GM06990 (cell line): ENCODE measurements at regions not wholly inside any gene's neighbourhood (a gene's known extent, or its start where the extent isn't known, plus 50 kb on each side); places are given as distances from the start of the nearest gene placed in this dataset.

Experiments
- DNase-seq: peaks from one replicate; pipeline ENCODE4 v3.0.0-alpha.2; 2011; ENCODE audit not compliant: insufficient read length; ENCODE audit errors: extremely low read depth
- H3K27me3 ChIP-seq: replicated peaks from 2 replicates; pipeline ENCODE4 v1.6.0; 2011; ENCODE audit warnings: low read length; ENCODE audit not compliant: control insufficient read depth, insufficient read depth
- H3K36me3 ChIP-seq: 2 replicates; pipeline ENCODE4 v1.5.1; 2011; ENCODE audit warnings: low read length; ENCODE audit not compliant: control insufficient read depth, insufficient read depth
- H3K4me3 ChIP-seq: replicated peaks from 2 replicates; pipeline ENCODE4 v1.5.1; 2011; ENCODE audit warnings: low read depth, mild to moderate bottlenecking, control low read depth, low read length
- TF ChIP-seq, protein P1 (sequence below): IDR thresholded peaks from 2 replicates; pipeline ENCODE4 v1.5.1; 2011; ENCODE audit warnings: low read length, control low read depth, mild to moderate bottlenecking, inconsistent platforms; ENCODE audit not compliant: insufficient read depth, poor library complexity, severe bottlenecking

GRCh38 chr5:125829349-125829748 is 593.9 kb upstream of the GRAMD2B start:
- H3K4me3 ChIP-seq, result no peak overlapping the region
- TF ChIP-seq, protein P1, sequence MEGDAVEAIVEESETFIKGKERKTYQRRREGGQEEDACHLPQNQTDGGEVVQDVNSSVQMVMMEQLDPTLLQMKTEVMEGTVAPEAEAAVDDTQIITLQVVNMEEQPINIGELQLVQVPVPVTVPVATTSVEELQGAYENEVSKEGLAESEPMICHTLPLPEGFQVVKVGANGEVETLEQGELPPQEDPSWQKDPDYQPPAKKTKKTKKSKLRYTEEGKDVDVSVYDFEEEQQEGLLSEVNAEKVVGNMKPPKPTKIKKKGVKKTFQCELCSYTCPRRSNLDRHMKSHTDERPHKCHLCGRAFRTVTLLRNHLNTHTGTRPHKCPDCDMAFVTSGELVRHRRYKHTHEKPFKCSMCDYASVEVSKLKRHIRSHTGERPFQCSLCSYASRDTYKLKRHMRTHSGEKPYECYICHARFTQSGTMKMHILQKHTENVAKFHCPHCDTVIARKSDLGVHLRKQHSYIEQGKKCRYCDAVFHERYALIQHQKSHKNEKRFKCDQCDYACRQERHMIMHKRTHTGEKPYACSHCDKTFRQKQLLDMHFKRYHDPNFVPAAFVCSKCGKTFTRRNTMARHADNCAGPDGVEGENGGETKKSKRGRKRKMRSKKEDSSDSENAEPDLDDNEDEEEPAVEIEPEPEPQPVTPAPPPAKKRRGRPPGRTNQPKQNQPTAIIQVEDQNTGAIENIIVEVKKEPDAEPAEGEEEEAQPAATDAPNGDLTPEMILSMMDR, result no peak
- DNase-seq, result no peak
- H3K27me3 ChIP-seq, result no peaks in the 10 kb centered on the region
- no peaks in the 10 kb centered on the region for H3K36me3 ChIP-seq

- Histone ChIP-seq H3K36me3 (no peaks in the 10 kb centered on the region), H3K4me3 (no peak overlapping the region), H3K27me3 (no peaks in the 10 kb centered on the region)
- no peak for DNase-seq
- TF ChIP-seq, protein P1, result no peak
Observed at GRCh38 chr5:125833398-125833797, 589.8 kb upstream of the GRAMD2B start.

DNA sequence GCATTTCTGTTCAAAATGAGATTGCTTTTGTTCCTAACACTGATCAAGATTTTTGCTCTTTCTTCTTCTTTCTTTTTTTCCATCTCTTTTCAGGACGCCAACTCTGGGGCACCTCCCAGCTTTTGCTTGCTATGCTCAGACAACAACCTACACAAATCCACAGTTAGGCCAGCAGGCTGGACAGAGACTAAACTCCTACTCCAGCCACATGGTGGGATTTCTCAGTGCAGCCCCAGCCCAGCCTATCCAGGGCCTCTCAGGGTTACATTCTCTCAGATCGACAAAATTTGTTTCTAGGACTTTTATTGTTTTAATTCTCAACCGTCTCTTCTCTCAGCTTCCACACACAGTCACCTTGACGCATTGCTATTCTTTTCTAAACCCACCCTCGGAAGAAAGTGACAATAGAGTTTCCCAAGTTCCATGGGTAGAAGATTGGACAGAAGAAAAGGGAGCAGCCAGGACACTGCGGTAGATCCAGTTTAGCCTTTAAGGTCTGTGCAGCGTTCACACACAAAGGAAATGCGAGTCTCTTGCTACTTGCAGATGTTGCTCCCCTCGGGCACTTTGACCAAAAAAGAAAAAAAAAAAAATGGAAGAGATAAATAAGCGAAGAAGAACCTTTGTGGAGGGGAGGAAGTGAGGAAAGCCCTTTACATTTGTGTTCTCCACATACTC is 588.6 kb upstream of the GRAMD2B start:
- no peaks in the 10 kb centered on the region for H3K27me3 ChIP-seq
- no peak overlapping the region for H3K4me3 ChIP-seq
- TF ChIP-seq, protein P1, result no peak
- no peaks in the 10 kb centered on the region for H3K36me3 ChIP-seq
- no peak for DNase-seq

- Histone ChIP-seq H3K36me3 (no peaks in the 10 kb centered on the region), H3K27me3 (no peaks in the 10 kb centered on the region), H3K4me3 (no peak overlapping the region)
- DNase-seq, result peak; percentile 6
- TF ChIP-seq, protein P1, result peak; percentile 63
Observed at GRCh38 chr5:125835293-125836172, 587.7 kb upstream of the GRAMD2B start.

DNA sequence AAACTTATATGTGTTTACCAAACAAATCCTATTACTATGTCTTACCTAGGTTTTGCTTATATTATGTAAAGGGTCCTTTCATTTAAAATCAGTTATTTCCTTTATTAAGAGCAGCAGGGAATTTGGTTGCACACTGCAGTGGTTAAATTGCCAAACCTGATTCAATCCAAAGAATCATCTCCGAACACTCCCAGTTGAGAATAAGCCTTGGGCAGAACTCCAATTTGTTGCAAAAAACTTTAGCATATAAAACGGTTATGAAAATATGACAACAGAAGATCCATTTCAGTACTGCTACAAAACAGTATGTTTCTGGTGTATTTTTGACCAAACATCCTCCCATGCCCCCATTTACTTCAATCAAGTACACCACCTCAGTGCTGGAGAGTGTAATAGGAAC is 587.0 kb upstream of the GRAMD2B start:
- no peaks in the 10 kb centered on the region for H3K36me3 ChIP-seq
- TF ChIP-seq, protein P1, result no peak
- H3K4me3 ChIP-seq, result no peak overlapping the region
- no peak for DNase-seq
- H3K27me3 ChIP-seq, result no peaks in the 10 kb centered on the region
